Activated CD4-positive, alpha-beta T cell treated with anti-CD3 and anti-CD28 coated beads for 36 hours (primary cell): ENCODE measurements at regions not wholly inside any gene's neighbourhood (a gene's known extent, or its start where the extent isn't known, plus 50 kb on each side); places are given as distances from the start of the nearest gene placed in this dataset.
"Not testable (repeated sequence)": the region's sequence is repeated elsewhere in the genome, so short reads cannot be mapped to it uniquely, and the experiment has no call there.

Source experiments
- ATAC-seq: fragments of 200-7000 bp; cut with Tn5 transposase; one replicate; pipeline ENCODE4 v1.10.0; 2021; ENCODE audit warnings: mild to moderate bottlenecking, moderate library complexity
- CTCF ChIA-PET: fragments of 350-600 bp; sonication (Branson Sonifier 250); formaldehyde crosslinking; loops from one replicate; lab custom pipeline; 2021; ENCODE audit warnings: antibody characterized with exemption; lab: Charles Lee
- POLR2A ChIA-PET: fragments of 350-600 bp; sonication (Branson Sonifier 250); formaldehyde crosslinking; loops from one replicate; lab custom pipeline; 2021; ENCODE audit warnings: antibody characterized with exemption, inconsistent platforms; lab: Charles Lee
- DNase-seq: peaks from one replicate; pipeline ENCODE4 v3.0.0-alpha.2; 2020
- H3K27ac Mint-ChIP-seq: one replicate; pipeline ENCODE4 v1.8.0; 2021; ENCODE audit warnings: mixed read lengths
- H3K27me3 Mint-ChIP-seq: one replicate; pipeline ENCODE4 v1.8.0; 2021; ENCODE audit warnings: mixed read lengths
- H3K36me3 Mint-ChIP-seq: one replicate; pipeline ENCODE4 v1.8.0; 2021; ENCODE audit warnings: low read depth, mixed read lengths
- H3K4me1 Mint-ChIP-seq: one replicate; pipeline ENCODE4 v1.8.0; 2021; ENCODE audit warnings: mixed read lengths
- H3K4me3 Mint-ChIP-seq: one replicate; pipeline ENCODE4 v1.8.0; 2021; ENCODE audit warnings: mild to moderate bottlenecking, moderate library complexity, mixed read lengths
- H3K9me3 Mint-ChIP-seq: one replicate; pipeline ENCODE4 v1.8.0; 2021; ENCODE audit warnings: low read depth, mixed read lengths
- intact Hi-C, 2 experiments: fragments of 100-400 bp; cut with DNase I in 1 of 2; cut with micrococcal nuclease in 1 of 2; formaldehyde crosslinking; loops; one replicate each; pipeline versions ENCODE4 v1.14.2 to v1.15.1; 2022 to 2024; cut with DNase I, micrococcal nuclease

- H3K27me3 Mint-ChIP-seq, CTCF ChIA-PET, H3K4me3 Mint-ChIP-seq, H3K4me1 Mint-ChIP-seq, DNase-seq, H3K36me3 Mint-ChIP-seq, H3K27ac Mint-ChIP-seq, intact Hi-C loops, POLR2A ChIA-PET, ATAC-seq: not testable (repeated sequence)
- peaks cover 13% of the 10 kb centered on the region for H3K9me3 Mint-ChIP-seq
These were observed 51.4 kb upstream of the INPP4B start for GRCh38 chr4:142897518-142897917.

- no peak overlapping the region for H3K4me3 Mint-ChIP-seq
- peaks cover 3% of the 10 kb centered on the region for H3K27me3 Mint-ChIP-seq
- DNase-seq (no peak), ATAC-seq (no peak)
- peaks cover 7% of the 10 kb centered on the region for H3K9me3 Mint-ChIP-seq
- POLR2A ChIA-PET, result no interaction called here
- H3K4me1 Mint-ChIP-seq, result no peaks in the 10 kb centered on the region
- no peaks in the 10 kb centered on the region for H3K36me3 Mint-ChIP-seq
- no peak overlapping the region for H3K27ac Mint-ChIP-seq
- CTCF ChIA-PET, result no interaction called here
- intact Hi-C loops, result no loop called here
These were observed 54.5 kb upstream of the INPP4B start for GRCh38 chr4:142900622-142901021.

- no peak for ATAC-seq
These were observed 55.1 kb upstream of the INPP4B start for GRCh38 chr4:142901166-142901662.

GRCh38 chr4:142903617-142904016 is 57.5 kb upstream of the INPP4B start:
- H3K36me3 Mint-ChIP-seq, POLR2A ChIA-PET, H3K9me3 Mint-ChIP-seq, intact Hi-C loops, H3K4me1 Mint-ChIP-seq, H3K27me3 Mint-ChIP-seq, DNase-seq, H3K4me3 Mint-ChIP-seq, H3K27ac Mint-ChIP-seq, ATAC-seq: not testable (repeated sequence)
- CTCF ChIA-PET, result interaction anchor here (0.6 kb wide), 1 partner anchor 600 kb away, joined by 4 read pairs; no protein-coding TSS in a partner anchor

More at GRCh38 chr4:142901166-142901662, 55.1 kb upstream of the INPP4B start:
- Mint-ChIP-seq H3K27ac (no peak overlapping the region), H3K4me3 (no peak overlapping the region), H3K4me1 (no peaks in the 10 kb centered on the region), H3K27me3 (peaks cover 3% of the 10 kb centered on the region), H3K9me3 (peaks cover 6% of the 10 kb centered on the region), H3K36me3 (no peaks in the 10 kb centered on the region)
- POLR2A ChIA-PET, result no interaction called here
- intact Hi-C loops, result no loop called here
- CTCF ChIA-PET, result no interaction called here
- no peak for DNase-seq

DNA sequence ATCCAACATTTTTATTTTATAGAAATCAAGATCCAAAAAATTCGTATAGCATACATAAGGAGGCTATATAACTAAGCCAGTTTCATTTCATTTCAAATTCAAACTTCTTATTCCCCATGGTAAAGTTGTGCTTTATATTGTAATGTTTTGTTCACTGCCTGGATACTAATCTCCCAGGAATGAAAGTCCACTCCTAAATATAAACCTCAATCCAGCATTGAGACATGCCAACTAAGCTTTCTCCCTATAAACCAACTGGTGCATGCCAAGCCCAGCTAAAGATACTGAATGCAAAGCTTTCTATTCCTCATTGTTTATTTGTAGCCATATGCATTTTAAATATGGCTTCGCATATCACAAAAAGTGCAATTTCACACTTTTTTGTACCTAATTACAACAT is 63.8 kb upstream of the INPP4B start:
- Mint-ChIP-seq H3K27me3 (peaks cover 14% of the 10 kb centered on the region), H3K4me1 (no peaks in the 10 kb centered on the region), H3K36me3 (no peaks in the 10 kb centered on the region), H3K9me3 (peaks cover 3% of the 10 kb centered on the region), H3K4me3 (no peak overlapping the region), H3K27ac (no peak overlapping the region)
- intact Hi-C loops, result no loop called here
- no peak for DNase-seq
- POLR2A ChIA-PET, result no interaction called here
- CTCF ChIA-PET, result no interaction called here
- ATAC-seq, result no peak

DNA sequence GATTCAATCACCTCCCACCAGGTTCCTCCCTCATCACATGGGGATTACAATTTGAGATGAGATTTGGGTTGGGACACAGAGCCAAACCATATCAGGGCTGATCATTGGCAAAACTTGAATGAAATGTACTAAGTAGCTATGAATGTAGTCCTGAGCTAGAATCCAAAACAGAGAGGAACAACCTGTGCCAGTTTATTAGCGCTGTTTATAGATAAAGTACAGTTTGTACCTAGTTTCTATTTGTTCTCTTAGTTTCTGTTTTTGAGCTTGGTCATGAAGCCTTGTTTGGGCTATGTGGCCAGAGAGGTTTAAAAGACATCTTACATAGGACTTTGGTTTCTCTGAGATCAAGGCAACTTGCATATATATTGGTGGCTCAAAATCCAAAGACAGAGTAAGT is 66.9 kb upstream of the INPP4B start:
- intact Hi-C loops, result no loop called here
- H3K27me3 Mint-ChIP-seq, result peaks cover 11% of the 10 kb centered on the region
- no peaks in the 10 kb centered on the region for H3K4me1 Mint-ChIP-seq
- CTCF ChIA-PET, result no interaction called here
- POLR2A ChIA-PET, result no interaction called here
- no peaks in the 10 kb centered on the region for H3K9me3 Mint-ChIP-seq
- no peak for ATAC-seq
- H3K27ac Mint-ChIP-seq, result no peak overlapping the region
- DNase-seq, result no peak
- no peaks in the 10 kb centered on the region for H3K36me3 Mint-ChIP-seq
- H3K4me3 Mint-ChIP-seq, result no peak overlapping the region

DNA sequence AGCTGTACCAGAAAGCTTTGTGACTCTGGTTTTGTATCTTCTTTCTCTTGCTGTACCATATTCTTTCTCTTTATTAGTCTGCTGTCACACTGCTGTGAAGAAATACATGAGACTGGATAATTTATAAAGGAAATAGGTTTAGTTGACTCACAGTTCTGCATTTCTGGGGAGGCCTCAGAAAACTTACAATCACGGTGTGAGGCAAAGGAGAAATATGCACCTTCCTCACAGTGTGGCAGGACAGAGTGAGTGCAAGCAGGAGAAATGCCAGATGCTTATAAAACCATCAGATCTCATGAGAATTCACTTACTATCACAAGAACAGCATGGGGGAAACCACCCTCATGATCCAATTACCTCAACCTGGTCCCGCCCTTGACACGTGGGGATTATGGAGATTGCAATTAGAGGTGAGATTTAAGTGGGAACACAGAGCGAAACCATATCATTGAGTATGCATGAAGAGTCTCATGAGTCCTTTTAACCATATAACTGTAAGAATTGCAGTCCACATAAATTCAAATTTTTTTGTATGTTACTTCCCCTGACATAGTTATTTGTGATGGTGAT is 67.4 kb upstream of the INPP4B start:
- intact Hi-C loops, result no loop called here
- no peak for DNase-seq
- no peak overlapping the region for H3K27ac Mint-ChIP-seq
- no peak overlapping the region for H3K4me3 Mint-ChIP-seq
- no peaks in the 10 kb centered on the region for H3K36me3 Mint-ChIP-seq
- H3K9me3 Mint-ChIP-seq, result no peaks in the 10 kb centered on the region
- ChIA-PET POLR2A (no interaction called here), CTCF (no interaction called here)
- H3K27me3 Mint-ChIP-seq, result peaks cover 9% of the 10 kb centered on the region
- no peak for ATAC-seq
- no peaks in the 10 kb centered on the region for H3K4me1 Mint-ChIP-seq

DNA sequence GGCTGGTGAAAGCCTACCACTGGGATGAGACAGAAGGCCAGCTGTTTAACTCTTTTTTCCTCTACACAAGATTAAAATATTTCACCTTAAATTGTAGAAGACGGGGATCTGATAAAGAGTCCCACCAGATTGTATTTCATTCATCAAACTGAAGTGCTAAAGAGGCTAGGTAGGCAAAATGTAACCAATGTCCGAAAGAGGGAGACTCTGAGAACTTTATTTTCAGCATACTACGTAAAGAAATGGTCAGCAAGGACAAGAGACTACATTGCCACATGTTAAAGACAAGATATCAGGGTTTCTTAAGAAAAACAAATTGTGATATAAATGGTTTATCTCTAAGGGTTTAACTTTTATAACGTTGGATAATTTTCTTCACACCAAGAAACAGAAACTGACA is 71.6 kb upstream of the INPP4B start:
- peaks cover 3% of the 10 kb centered on the region for H3K27me3 Mint-ChIP-seq
- no peaks in the 10 kb centered on the region for H3K9me3 Mint-ChIP-seq
- ChIA-PET CTCF (no interaction called here), POLR2A (no interaction called here)
- no peaks in the 10 kb centered on the region for H3K4me1 Mint-ChIP-seq
- intact Hi-C loops, result no loop called here
- H3K36me3 Mint-ChIP-seq, result no peaks in the 10 kb centered on the region
- no peak overlapping the region for H3K4me3 Mint-ChIP-seq
- DNase-seq (no peak), ATAC-seq (no peak)
- no peak overlapping the region for H3K27ac Mint-ChIP-seq

DNA sequence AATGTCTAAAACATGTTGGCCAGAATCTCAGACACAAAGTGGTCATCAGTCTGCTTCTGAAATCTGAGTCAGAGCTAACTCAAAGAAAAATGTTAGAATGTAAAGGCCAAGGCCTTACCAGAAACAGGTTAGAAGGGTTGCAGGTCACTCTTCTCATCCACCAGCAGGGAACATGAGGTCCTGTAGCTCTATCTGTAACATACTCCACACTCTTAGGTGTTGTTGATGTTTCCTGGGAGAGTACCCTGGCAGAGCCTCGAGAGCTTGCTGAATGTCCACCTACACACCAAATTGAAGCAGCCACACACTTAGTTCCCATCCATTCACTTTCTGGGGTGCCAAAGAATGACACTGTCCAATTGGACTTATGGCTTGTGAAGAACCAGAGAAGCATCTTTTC is 76.6 kb upstream of the INPP4B start:
- no peak overlapping the region for H3K4me3 Mint-ChIP-seq
- CTCF ChIA-PET, result interaction anchor here (2.0 kb wide), 1 partner anchor 15 kb away, joined by 6 read pairs; no protein-coding TSS in a partner anchor
- H3K27me3 Mint-ChIP-seq, result peaks cover 4% of the 10 kb centered on the region
- H3K36me3 Mint-ChIP-seq, result no peaks in the 10 kb centered on the region
- DNase-seq (no peak), ATAC-seq (no peak)
- intact Hi-C loops, result no loop called here
- H3K27ac Mint-ChIP-seq, result no peak overlapping the region
- POLR2A ChIA-PET, result interaction anchor here (0.5 kb wide), 1 partner anchor 1374 kb away, joined by 3 read pairs; no protein-coding TSS in a partner anchor
- no peaks in the 10 kb centered on the region for H3K9me3 Mint-ChIP-seq
- H3K4me1 Mint-ChIP-seq, result no peaks in the 10 kb centered on the region

GRCh38 chr4:142923619-142924018 is 77.5 kb upstream of the INPP4B start:
- H3K9me3 Mint-ChIP-seq, result no peaks in the 10 kb centered on the region
- no peak overlapping the region for H3K27ac Mint-ChIP-seq
- CTCF ChIA-PET, result no interaction called here
- no peak for DNase-seq
- no peaks in the 10 kb centered on the region for H3K36me3 Mint-ChIP-seq
- intact Hi-C loops, result no loop called here
- H3K27me3 Mint-ChIP-seq, result peaks cover 4% of the 10 kb centered on the region
- no peak overlapping the region for H3K4me3 Mint-ChIP-seq
- no peaks in the 10 kb centered on the region for H3K4me1 Mint-ChIP-seq
- no peak for ATAC-seq
- POLR2A ChIA-PET, result no interaction called here

GRCh38 chr4:142925161-142925560 is 79.1 kb upstream of the INPP4B start:
- H3K27me3 Mint-ChIP-seq, result peaks cover 4% of the 10 kb centered on the region
- DNase-seq (no peak), ATAC-seq (no peak)
- H3K4me1 Mint-ChIP-seq, result no peaks in the 10 kb centered on the region
- no peak overlapping the region for H3K4me3 Mint-ChIP-seq
- intact Hi-C loops, result no loop called here
- no peak overlapping the region for H3K27ac Mint-ChIP-seq
- no peaks in the 10 kb centered on the region for H3K36me3 Mint-ChIP-seq
- POLR2A ChIA-PET, result no interaction called here
- CTCF ChIA-PET, result no interaction called here
- no peaks in the 10 kb centered on the region for H3K9me3 Mint-ChIP-seq

- no peak for ATAC-seq
- POLR2A ChIA-PET, result no interaction called here
- DNase-seq, result no peak
- H3K4me1 Mint-ChIP-seq, result no peaks in the 10 kb centered on the region
- intact Hi-C loops, result no loop called here
- H3K4me3 Mint-ChIP-seq, result no peak overlapping the region
- H3K9me3 Mint-ChIP-seq, result no peaks in the 10 kb centered on the region
- no peaks in the 10 kb centered on the region for H3K36me3 Mint-ChIP-seq
- CTCF ChIA-PET, result no interaction called here
- H3K27me3 Mint-ChIP-seq, result peaks cover 4% of the 10 kb centered on the region
- H3K27ac Mint-ChIP-seq, result no peak overlapping the region
These were observed 81.6 kb upstream of the INPP4B start for GRCh38 chr4:142927721-142928120.
